Muscle layer of colon (tissue), 2 donors: ENCODE measurements at regions not wholly inside any gene's neighbourhood (a gene's known extent, or its start where the extent isn't known, plus 50 kb on each side); places are given as distances from the start of the nearest gene placed in this dataset.

Source experiments
- H3K27ac ChIP-seq: one replicate; pipeline ENCODE4 v1.7.0; 2013; ENCODE audit warnings: low read depth, mild to moderate bottlenecking, low read length, moderate library complexity
- H3K27me3 ChIP-seq, 2 donors: one replicate each; pipeline ENCODE4 v1.7.0; 2013; ENCODE audit warnings: low read length in 2 of 2, mild to moderate bottlenecking in 2 of 2; ENCODE audit not compliant: insufficient read depth in 2 of 2, control insufficient read depth in 1 of 2
- H3K36me3 ChIP-seq: one replicate; pipeline ENCODE4 v1.7.0; 2013; ENCODE audit warnings: mild to moderate bottlenecking, low read length; ENCODE audit not compliant: insufficient read depth
- H3K4me1 ChIP-seq: one replicate; pipeline ENCODE4 v1.7.0; 2013; ENCODE audit warnings: mild to moderate bottlenecking, low read length; ENCODE audit not compliant: insufficient read depth
- H3K4me3 ChIP-seq, 2 donors: one replicate each; pipeline ENCODE4 v1.7.0; 2013; ENCODE audit warnings: low read length in 2 of 2, low read depth in 1 of 2, mild to moderate bottlenecking in 1 of 2, moderate library complexity in 1 of 2
- H3K9ac ChIP-seq: one replicate; pipeline ENCODE4 v1.7.0; 2013; ENCODE audit warnings: low read length
- H3K9me3 ChIP-seq: one replicate; pipeline ENCODE4 v1.7.0; 2013; ENCODE audit warnings: mild to moderate bottlenecking, low read length
- donor health status: abdominal sarcoma.
- donor health status: Adenocarcinoma of cecum.

DNA sequence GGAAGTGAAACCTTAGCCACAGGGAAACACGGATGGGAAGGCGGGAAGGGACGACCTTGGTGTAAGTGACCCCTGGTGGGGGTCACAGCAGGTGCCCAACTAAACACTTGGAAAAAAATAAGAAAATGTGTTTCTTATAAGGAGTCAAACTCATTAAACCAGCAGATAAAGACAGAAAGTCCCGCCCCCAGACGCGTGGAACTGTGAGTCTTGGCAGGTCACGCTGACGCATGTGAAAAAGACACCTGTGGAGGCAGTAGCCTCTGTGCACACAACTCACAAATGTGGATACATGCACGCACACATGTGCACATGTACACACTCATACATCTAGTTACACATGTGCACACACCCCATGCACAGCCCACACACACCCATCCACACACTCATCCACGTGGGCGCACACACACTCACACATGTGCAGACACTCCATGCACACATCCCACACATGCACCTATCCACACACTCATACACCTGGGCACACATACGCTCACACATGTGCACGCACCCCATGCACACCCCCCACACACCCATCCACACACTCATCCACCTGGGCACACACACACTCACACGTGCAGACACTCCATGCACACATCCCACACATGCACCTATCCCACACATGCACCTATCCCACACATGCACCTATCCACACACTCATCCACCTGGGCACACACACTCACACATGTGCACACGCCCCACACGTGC, 432.4 kb downstream of the SOX9 start:
- Histone ChIP-seq H3K36me3 (no peaks in the 10 kb centered on the region), H3K27ac (no peak overlapping the region), H3K9me3 (no peaks in the 10 kb centered on the region), H3K4me3 (no peak overlapping the region), H3K27me3 (no peaks in the 10 kb centered on the region), H3K4me1 (no peaks in the 10 kb centered on the region), H3K9ac (no peak overlapping the region)

DNA sequence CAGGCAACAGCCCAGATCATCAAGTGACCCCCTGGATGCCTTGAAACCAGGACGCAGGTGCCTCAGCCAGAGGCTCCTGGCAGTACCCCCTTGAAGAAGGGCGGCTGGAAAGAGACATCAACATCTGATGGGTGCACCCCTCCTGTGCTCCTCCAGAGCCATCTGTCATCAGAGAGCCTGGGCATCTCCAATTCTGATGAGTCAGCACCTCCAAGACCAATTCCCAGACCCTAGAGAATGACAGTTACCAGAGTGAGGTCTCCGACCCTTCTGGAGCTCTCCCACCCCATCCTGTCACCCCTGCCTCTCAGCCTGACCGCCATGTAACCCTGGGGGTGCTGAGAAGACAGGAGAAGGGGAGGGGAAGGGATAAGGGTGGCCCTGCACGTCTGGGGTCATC, 433.7 kb downstream of the SOX9 start:
- Histone ChIP-seq H3K4me1 (no peaks in the 10 kb centered on the region), H3K4me3 (no peak overlapping the region), H3K27me3 (no peaks in the 10 kb centered on the region), H3K9me3 (no peaks in the 10 kb centered on the region), H3K36me3 (no peaks in the 10 kb centered on the region), H3K27ac (no peak overlapping the region), H3K9ac (no peak overlapping the region)

DNA sequence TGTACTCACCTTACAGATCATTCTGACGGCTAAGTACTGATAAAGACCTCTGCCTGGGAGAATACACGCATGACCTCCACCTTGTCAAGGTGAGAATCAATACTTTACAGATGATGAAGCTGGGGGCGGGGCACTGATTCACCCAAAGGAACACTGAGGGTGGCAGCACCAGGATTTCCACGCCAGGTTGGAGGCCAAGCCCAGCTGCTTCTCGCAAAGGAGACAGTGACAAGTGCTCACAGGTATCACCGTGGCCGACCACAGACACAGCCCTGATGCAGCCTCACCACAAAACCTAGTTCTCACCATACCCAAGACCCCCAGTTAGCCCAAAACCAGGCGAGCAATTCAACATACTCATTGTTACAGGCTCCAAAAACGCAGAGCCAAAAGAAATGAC, 434.2 kb downstream of the SOX9 start:
- Histone ChIP-seq H3K27me3 (no peaks in the 10 kb centered on the region), H3K4me1 (no peaks in the 10 kb centered on the region), H3K9me3 (no peaks in the 10 kb centered on the region), H3K27ac (no peak overlapping the region), H3K36me3 (no peaks in the 10 kb centered on the region), H3K9ac (no peak overlapping the region), H3K4me3 (no peak overlapping the region)

DNA sequence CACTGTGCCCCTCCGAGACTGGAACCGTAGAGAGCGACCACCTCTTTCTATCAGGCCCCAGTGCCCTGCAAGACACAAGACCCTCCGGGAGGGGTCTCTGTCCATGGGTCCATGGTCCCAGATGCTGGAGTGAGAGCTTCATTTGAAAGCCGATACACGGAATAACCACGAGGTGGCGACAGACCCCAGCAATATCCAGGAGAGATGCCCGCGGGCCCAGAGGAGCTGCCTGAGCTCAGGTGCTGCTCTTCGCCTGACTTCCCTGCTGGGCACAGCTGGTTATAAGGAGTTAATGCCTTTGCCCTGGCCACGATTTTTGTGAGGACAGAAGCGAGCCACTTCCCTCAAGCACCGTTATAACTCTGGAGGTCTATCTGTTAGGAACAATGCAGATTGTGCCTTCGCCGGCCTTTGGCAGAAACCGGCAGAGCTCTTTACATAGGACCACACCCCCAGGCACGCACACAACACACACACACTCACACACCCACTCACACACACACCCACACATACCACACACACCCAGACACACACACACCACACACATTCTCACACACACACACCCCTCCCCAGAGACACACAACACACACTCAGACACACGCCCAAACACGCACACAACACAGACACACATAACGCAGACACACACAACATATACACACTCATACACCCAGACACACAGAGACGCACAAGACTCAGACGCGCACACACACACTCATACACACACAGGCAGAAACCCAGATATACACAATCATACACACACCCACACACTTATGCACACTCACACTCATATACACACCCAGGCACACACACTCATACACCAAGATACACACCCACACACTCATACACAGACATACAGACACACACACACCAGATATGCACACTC, 436.4 kb downstream of the SOX9 start:
- no peaks in the 10 kb centered on the region for H3K27me3 ChIP-seq
- H3K27ac ChIP-seq = no peak overlapping the region
- no peak overlapping the region for H3K9ac ChIP-seq
- H3K4me3 ChIP-seq = no peak overlapping the region
- H3K36me3 ChIP-seq = no peaks in the 10 kb centered on the region
- no peaks in the 10 kb centered on the region for H3K9me3 ChIP-seq
- no peaks in the 10 kb centered on the region for H3K4me1 ChIP-seq

DNA sequence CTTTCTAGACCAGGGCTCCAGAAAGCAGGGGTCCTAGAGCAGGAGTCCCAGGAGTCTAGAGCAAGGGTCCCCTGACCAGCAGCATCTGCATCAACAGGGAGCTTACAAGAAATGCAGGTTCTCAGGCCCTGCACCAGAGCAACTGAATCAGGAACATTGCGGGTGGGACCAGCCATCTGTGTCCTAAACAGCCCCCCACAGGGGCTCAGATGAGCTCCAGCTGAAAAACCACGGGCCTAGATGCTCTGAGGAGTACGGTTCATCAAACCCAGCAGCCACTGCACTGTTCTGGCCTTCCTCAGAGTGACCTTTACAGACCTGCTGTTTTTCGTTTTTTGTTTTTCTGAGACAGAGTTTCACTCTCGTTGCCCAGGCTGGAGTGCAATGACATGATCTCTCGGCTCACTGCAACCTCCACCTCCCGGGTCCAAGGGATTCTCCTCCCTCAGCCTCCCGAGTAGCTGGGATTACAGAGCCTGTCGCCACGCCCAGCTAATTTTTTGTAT, 438.2 kb downstream of the SOX9 start:
- no peaks in the 10 kb centered on the region for H3K36me3 ChIP-seq
- no peak overlapping the region for H3K4me3 ChIP-seq
- no peaks in the 10 kb centered on the region for H3K27me3 ChIP-seq
- H3K9me3 ChIP-seq = no peaks in the 10 kb centered on the region
- no peak overlapping the region for H3K27ac ChIP-seq
- H3K9ac ChIP-seq = no peak overlapping the region
- no peaks in the 10 kb centered on the region for H3K4me1 ChIP-seq

DNA sequence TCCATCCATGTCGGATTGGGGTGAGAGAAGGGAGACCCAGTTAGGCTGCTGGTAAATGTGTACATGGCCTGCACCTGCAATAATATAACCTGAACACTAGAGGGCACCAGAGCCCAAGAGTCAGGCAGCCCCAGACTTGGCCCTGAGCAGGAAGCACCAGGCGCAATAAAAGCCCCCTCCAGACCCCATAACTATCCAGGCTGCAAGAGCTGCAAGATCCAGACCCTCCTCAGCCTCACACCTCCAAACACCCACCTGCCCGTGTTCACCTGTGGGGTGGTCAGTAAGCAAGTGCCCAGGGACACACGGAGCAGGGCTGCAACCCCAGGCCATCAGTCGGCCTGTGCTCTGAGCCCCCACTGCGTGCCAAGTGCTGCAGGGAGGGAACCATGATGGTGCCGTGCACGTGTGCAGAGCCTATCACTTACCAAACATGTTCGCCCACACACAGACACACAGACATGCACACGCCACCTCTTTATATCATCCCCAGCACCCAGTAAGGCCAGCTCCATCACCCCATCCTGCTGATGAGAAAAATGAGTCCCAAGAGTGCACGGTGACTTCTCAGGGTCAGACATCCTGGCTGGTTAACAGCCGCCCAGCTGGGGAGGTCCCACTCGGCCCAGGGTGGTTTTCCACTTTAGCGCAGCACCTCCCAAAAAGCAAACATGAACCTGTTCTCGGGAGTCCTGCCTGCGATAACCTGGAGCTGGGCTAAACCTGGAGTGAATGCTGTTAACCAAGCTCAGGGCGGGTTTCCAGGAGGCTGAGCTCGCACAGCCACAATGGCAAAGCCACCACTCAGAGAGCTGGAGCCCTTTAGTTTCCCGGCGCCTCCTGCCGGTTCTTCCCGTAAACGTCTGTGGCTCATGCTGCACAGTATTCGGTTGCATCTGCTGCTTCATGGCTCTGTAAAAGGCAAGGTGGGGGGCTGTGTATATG, 439.8 kb downstream of the SOX9 start:
- H3K4me1 ChIP-seq = no peaks in the 10 kb centered on the region
- no peaks in the 10 kb centered on the region for H3K36me3 ChIP-seq
- H3K27ac ChIP-seq = no peak overlapping the region
- no peaks in the 10 kb centered on the region for H3K9me3 ChIP-seq
- H3K4me3 ChIP-seq = no peak overlapping the region
- no peak overlapping the region for H3K9ac ChIP-seq
- H3K27me3 ChIP-seq = no peaks in the 10 kb centered on the region

DNA sequence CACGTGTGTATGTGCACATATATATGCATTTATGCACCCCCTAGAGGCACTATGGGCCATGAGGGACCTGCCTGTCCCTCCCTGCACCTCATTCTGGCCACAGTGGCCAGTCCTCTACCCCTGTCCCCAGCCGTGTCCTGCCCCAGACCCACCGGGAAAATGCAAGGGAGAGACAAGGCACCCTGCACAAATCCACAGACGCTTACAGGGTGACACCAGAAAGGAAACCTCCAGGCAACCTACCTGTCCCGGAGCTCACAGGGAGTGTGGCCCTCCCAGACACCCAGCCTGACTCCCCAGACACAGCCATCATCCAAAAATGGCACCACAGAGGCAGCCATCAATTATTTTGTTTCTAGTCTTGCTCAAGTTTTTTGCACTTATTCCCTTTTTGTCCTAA, 440.4 kb downstream of the SOX9 start:
- no peaks in the 10 kb centered on the region for H3K4me1 ChIP-seq
- no peaks in the 10 kb centered on the region for H3K27me3 ChIP-seq
- H3K9ac ChIP-seq = no peak overlapping the region
- no peaks in the 10 kb centered on the region for H3K36me3 ChIP-seq
- H3K9me3 ChIP-seq = no peaks in the 10 kb centered on the region
- H3K27ac ChIP-seq = no peak overlapping the region
- H3K4me3 ChIP-seq = no peak overlapping the region

DNA sequence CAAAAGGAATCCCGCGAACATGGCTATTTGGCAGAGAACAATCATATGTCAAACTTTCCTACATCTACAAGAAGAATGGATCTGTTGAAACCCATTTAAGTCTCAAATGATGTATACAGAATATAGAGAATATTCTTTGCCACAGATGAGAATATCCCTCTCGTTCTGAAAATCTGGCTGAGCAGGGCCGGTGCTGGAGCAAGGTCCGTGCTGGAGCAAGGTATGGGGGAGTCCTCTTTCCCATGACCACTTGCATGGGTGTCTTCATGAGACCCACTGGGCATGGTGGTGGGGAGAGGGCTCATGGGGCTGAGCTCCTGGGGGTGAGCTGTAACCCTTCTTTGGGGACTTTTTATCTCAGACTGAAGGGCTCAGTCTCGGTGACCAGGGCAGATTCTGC, 440.9 kb downstream of the SOX9 start:
- H3K27me3 ChIP-seq = no peaks in the 10 kb centered on the region
- H3K27ac ChIP-seq = no peak overlapping the region
- H3K4me1 ChIP-seq = no peaks in the 10 kb centered on the region

DNA sequence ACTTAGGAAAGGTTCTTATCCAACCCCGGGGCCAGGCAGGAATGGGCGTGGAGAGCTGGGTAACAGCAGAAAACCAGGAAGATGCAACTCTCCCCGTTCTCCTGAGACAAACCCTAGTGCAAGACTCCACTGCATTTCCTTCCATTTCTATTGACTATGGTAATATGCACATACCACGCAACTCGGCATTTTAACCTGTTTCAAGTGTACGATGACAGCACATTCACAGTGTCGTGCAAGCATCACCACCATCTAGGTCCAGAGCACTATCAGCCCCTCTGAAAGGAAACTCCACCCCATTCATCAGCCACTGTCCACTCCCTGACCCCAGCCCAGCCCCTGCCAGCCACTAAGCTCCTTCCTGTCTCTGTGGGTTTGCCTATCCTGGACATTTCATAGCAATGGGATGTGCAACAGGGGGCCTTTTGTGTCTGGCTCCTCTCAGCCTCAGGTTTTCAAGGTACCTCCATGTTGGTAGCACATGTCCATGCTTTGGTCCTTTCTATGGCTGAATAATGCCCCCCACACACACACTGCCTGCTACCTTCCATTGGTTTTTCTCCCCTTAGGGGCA, 441.9 kb downstream of the SOX9 start:
- Histone ChIP-seq H3K27me3 (no peaks in the 10 kb centered on the region), H3K36me3 (no peaks in the 10 kb centered on the region), H3K9ac (no peak overlapping the region), H3K9me3 (no peaks in the 10 kb centered on the region), H3K4me3 (no peak overlapping the region), H3K27ac (no peak overlapping the region), H3K4me1 (no peaks in the 10 kb centered on the region)

More for the DNA sequence above, 440.9 kb downstream of the SOX9 start:
- no peaks in the 10 kb centered on the region for H3K36me3 ChIP-seq
- H3K4me3 ChIP-seq = no peak overlapping the region
- no peak overlapping the region for H3K9ac ChIP-seq
- H3K9me3 ChIP-seq = no peaks in the 10 kb centered on the region

DNA sequence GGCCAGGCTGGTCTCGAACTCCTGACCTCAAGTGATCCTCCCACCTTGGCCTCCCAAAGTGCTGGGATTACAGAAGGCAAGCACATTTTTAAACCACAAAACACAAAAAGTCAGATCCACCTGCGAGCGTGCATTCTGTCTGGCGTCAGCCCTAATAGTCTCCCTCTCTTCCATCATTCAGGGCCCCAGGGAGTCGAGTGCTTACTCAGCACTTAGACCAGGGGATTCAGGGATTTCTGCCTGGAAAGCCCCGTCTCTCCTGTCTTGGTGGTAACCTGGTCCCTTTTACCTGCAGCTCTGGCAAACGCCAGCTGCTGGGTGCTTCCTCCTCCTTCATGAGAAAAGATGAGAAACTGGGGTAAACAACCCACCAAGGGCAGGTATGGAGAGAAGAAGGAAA, 443.1 kb downstream of the SOX9 start:
- Histone ChIP-seq H3K4me1 (no peaks in the 10 kb centered on the region), H3K27ac (no peak overlapping the region), H3K36me3 (no peaks in the 10 kb centered on the region), H3K9me3 (no peaks in the 10 kb centered on the region), H3K9ac (no peak overlapping the region), H3K4me3 (no peak overlapping the region), H3K27me3 (no peaks in the 10 kb centered on the region)

DNA sequence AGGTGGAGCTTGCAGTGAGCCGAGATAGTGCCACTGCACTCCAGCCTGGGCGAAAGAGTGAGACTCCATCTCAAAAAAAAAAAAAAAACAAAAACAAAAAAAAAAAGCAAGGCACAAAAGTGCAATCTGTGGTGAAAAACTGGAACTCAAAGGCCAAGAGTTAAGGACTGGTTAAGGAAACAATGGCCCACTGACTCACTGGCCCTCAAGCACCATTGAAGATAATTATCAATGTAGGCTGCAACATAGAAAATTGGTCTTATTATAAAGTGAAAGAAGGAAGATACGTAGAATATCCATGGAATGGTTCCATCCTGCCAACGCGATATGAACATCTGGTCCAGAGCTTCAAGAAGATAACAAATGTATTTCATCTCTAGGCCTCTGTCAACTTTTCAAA, 444.2 kb downstream of the SOX9 start:
- Histone ChIP-seq H3K4me1 (no peaks in the 10 kb centered on the region), H3K27ac (no peak overlapping the region), H3K36me3 (no peaks in the 10 kb centered on the region), H3K27me3 (peaks cover 0 to 5% of the 10 kb centered on the region in 2 donors), H3K9me3 (no peaks in the 10 kb centered on the region), H3K9ac (no peak overlapping the region), H3K4me3 (no peak overlapping the region)
